ENCODE measurements at regions not wholly inside any gene's neighbourhood (a gene's known extent, or its start where the extent isn't known, plus 50 kb on each side); places are given as distances from the start of the nearest gene placed in this dataset.

DNA sequence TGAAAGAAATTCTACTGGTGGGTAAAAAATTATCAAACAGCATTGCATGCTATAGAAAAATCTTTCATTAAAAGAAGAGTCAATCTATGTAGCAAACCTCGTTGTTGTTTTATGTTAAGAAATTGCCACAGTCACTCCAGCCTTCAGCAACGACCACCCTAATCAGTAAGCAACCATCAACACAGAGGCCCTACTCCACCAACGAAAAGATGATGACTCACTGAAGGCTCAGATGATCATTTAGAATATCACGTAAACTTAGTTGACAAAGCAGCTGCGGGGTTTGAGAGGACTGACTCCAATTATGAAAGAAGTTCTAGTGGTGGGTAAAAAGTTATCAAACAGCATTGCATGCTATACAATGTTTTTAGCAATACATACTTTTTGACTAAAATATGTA, 242.6 kb downstream of the DRD1 start:
- no peak for TF ChIP-seq POLR2A (IDR thresholded peaks at IDR 0.05)
- TF ChIP-seq, protein P1, sequence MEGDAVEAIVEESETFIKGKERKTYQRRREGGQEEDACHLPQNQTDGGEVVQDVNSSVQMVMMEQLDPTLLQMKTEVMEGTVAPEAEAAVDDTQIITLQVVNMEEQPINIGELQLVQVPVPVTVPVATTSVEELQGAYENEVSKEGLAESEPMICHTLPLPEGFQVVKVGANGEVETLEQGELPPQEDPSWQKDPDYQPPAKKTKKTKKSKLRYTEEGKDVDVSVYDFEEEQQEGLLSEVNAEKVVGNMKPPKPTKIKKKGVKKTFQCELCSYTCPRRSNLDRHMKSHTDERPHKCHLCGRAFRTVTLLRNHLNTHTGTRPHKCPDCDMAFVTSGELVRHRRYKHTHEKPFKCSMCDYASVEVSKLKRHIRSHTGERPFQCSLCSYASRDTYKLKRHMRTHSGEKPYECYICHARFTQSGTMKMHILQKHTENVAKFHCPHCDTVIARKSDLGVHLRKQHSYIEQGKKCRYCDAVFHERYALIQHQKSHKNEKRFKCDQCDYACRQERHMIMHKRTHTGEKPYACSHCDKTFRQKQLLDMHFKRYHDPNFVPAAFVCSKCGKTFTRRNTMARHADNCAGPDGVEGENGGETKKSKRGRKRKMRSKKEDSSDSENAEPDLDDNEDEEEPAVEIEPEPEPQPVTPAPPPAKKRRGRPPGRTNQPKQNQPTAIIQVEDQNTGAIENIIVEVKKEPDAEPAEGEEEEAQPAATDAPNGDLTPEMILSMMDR (IDR thresholded peaks at IDR 0.05) = no peak
- DNase-seq = no peak
- H3K36me3 ChIP-seq (replicated peaks in 1 of 2) = no peaks in the 10 kb centered on the region
- H3K4me3 ChIP-seq = no peak overlapping the region
- no peaks in the 10 kb centered on the region for H3K9me3 ChIP-seq (replicated peaks in 1 of 3)
- WGBS, 4 donors = 64 to 84% (median 79%) methylated on average over 5 of the region's 5 CpGs
- no peaks in the 10 kb centered on the region for H3K4me1 ChIP-seq (replicated peaks in 1 of 2)
- intact Hi-C loops (cut with DNase I) = no loop called here
- no peaks in the 10 kb centered on the region for H3K27me3 ChIP-seq
- H3K27ac ChIP-seq = no peak overlapping the region

DNA sequence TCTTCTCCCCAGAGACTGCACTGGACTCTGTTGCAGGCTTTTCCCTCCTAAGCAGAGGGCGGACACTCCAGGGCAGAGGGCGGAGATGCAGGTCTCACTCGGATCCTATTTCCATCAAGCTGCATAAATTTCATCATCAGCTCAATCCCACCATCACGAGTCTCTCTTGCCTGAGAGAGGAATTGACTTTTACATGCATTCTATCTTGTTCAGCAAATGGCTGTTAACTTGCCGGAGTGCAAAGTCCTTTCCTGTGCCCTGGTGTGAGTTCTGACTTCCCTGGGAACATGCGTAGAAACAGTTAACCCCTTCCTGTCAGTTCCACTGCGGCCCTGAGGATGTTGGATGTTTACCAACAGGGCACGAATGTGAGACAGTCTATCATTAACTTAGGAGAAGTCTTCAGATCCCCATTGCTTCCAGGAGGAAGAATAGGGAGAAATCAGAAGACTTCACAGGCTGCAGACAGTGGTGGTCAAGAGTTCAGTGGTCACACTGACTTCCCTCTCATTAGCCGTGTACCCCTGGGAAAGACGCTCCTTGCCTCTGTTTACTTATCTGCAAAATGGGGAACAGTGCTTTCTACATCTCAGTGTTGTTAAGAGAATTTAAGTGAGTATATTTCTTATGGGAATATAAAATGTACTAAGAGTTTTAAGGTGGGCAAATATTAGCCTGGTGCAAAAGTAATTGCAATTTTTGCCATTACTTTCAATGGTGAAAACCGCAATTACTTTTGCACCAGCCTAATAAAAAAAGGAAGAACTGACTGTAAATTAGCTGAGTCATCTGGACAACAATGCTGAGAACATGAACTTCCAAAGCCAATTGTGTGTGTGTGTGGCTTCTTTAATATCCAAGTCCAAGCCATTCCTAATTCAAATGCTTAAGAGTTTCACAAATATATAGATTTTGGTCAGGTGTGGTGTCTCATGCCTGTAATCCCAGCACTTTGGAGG, 248.0 kb downstream of the DRD1 start:
- Histone ChIP-seq H3K9me3 (replicated peaks in 1 of 3) (no peaks in the 10 kb centered on the region), H3K36me3 (replicated peaks in 1 of 2) (no peaks in the 10 kb centered on the region), H3K27ac (no peak overlapping the region), H3K27me3 (no peaks in the 10 kb centered on the region), H3K4me1 (replicated peaks in 1 of 2) (no peaks in the 10 kb centered on the region), H3K4me3 (no peak overlapping the region)
- no peak for TF ChIP-seq POLR2A (IDR thresholded peaks at IDR 0.05)
- TF ChIP-seq, protein P1 (IDR thresholded peaks at IDR 0.05) = no peak
- WGBS, 4 donors = 34 to 50% (median 41%) methylated on average over 11 of the region's 11 CpGs
- no peak for DNase-seq
- intact Hi-C loops (cut with DNase I) = no loop called here

DNA sequence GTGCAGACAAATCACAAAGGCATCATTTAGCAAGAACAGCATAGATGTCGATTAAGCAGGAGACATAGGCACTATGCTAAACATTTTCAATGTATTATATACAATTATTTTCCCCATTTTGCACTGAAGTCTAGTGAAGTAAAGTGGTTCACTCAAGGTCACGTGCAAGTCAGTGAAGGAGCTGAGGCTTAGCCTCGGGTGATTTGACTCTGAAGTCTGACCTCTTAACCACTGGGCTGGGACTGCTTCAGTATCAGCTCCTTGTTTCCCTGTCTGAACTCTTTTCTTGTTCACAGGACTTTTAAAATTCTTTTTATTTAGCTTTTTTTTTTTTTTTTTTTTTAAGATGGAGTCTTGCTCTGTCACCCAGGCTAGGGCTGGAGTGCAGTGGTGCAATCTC, 262.7 kb downstream of the DRD1 start:
- no peak overlapping the region for H3K27ac ChIP-seq
- no peaks in the 10 kb centered on the region for H3K27me3 ChIP-seq
- no peak overlapping the region for H3K4me3 ChIP-seq
- no peak for TF ChIP-seq POLR2A (IDR thresholded peaks at IDR 0.05)
- TF ChIP-seq, protein P1 (IDR thresholded peaks at IDR 0.05) = no peak
- intact Hi-C loops (cut with DNase I) = no loop called here
- no peaks in the 10 kb centered on the region for H3K9me3 ChIP-seq (replicated peaks in 1 of 3)
- no peaks in the 10 kb centered on the region for H3K4me1 ChIP-seq (replicated peaks in 1 of 2)
- 53 to 66% (median 58%) methylated on average over 3 of the region's 3 CpGs for WGBS, 4 donors
- H3K36me3 ChIP-seq (replicated peaks in 1 of 2) = no peaks in the 10 kb centered on the region
- no peak for DNase-seq

DNA sequence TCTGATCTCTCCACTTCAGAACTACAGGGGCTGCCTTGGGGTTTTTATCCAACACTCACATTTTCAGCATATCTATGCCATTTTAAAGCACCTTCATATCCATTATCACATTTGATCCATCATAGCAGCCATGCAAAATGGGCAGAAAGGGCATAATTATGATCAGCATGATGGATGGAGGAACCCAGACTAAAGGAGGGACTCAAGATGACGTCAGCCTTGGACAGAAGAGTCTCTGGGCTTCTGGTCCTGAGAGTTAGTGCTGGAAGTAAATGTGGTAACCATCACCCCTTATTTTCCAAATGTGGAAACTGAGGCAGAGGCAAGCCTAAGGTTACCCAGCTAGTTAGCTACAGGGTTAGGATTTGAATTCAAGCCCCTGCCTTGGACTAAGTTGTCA, 273.1 kb downstream of the DRD1 start:
- TF ChIP-seq POLR2A (IDR thresholded peaks at IDR 0.05) = no peak
- TF ChIP-seq, protein P1 (IDR thresholded peaks at IDR 0.05) = no peak
- Histone ChIP-seq H3K27ac (no peak overlapping the region), H3K4me1 (replicated peaks in 1 of 2) (no peaks in the 10 kb centered on the region), H3K36me3 (replicated peaks in 1 of 2) (no peaks in the 10 kb centered on the region), H3K27me3 (no peaks in the 10 kb centered on the region), H3K4me3 (no peak overlapping the region), H3K9me3 (replicated peaks in 1 of 3) (no peaks in the 10 kb centered on the region)
- intact Hi-C loops (cut with DNase I) = no loop called here
- DNase-seq = no peak
- 83 to 93% (median 88%) methylated on average over 1 of the region's 1 CpG for WGBS, 4 donors
